Neural progenitor cell (in vitro differentiated cells): ENCODE measurements at regions not wholly inside any gene's neighbourhood (a gene's known extent, or its start where the extent isn't known, plus 50 kb on each side); places are given as distances from the start of the nearest gene placed in this dataset.

Source experiments
- EZH2 ChIP-seq: fragments of 200-600 bp; sonication (generic); IDR thresholded peaks from 2 replicates; pipeline ENCODE4 v1.6.1; 2017; ENCODE audit warnings: antibody characterized with exemption, mild to moderate bottlenecking, moderate library complexity
- EZH2phosphoT487 ChIP-seq: fragments of 200-600 bp; sonication (generic); IDR thresholded peaks from 2 replicates; pipeline ENCODE4 v1.6.1; 2017; ENCODE audit warnings: antibody characterized with exemption
- TF ChIP-seq, protein P1 (sequence below): fragments of 200-600 bp; sonication (generic); IDR thresholded peaks from 2 replicates; pipeline ENCODE4 v1.5.1; 2017; ENCODE audit warnings: antibody characterized with exemption, mild to moderate bottlenecking

DNA sequence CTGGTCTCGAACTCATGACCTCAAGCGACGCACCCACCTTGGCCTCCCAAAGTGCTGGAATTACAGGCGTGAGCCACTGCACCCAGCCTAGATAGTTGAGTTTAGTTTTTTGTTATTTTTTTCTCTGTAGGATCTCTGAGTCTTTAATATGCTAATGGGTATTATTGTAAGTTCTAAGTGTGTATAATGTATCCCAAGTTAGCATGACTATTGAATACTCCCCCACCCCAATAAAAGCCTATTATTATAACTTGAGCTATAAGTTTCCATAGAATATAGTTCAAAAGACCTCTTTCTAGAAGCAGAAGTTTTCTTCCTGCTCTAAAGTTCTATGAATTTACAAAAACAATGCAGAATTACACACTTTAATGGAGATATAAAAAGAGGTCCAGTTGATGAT is 210.4 kb upstream of the MARCKS start:
- TF ChIP-seq, protein P1, sequence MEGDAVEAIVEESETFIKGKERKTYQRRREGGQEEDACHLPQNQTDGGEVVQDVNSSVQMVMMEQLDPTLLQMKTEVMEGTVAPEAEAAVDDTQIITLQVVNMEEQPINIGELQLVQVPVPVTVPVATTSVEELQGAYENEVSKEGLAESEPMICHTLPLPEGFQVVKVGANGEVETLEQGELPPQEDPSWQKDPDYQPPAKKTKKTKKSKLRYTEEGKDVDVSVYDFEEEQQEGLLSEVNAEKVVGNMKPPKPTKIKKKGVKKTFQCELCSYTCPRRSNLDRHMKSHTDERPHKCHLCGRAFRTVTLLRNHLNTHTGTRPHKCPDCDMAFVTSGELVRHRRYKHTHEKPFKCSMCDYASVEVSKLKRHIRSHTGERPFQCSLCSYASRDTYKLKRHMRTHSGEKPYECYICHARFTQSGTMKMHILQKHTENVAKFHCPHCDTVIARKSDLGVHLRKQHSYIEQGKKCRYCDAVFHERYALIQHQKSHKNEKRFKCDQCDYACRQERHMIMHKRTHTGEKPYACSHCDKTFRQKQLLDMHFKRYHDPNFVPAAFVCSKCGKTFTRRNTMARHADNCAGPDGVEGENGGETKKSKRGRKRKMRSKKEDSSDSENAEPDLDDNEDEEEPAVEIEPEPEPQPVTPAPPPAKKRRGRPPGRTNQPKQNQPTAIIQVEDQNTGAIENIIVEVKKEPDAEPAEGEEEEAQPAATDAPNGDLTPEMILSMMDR = no peak
- TF ChIP-seq EZH2phosphoT487 = no peak
- no peak for TF ChIP-seq EZH2
